Gastrocnemius medialis (tissue), 4 donors: ENCODE measurements at regions not wholly inside any gene's neighbourhood (a gene's known extent, or its start where the extent isn't known, plus 50 kb on each side); places are given as distances from the start of the nearest gene placed in this dataset.

Experiments
- CTCF ChIP-seq, 5 experiments: fragments of 450-650 bp in 3 of 5; fragments of 200-600 bp in 2 of 5; sonication (generic) in 2 of 5; IDR thresholded peaks in 4 of 5; conservative IDR thresholded peaks in 1 of 5; 1 replicate in 4 of 5; 2 replicates in 1 of 5; pipeline ENCODE4 v1.5.1; 2016 to 2019; ENCODE audit warnings: antibody characterized with exemption in 5 of 5, mild to moderate bottlenecking in 3 of 5, moderate library complexity in 3 of 5
- POLR2A ChIP-seq, 2 donors: fragments of 450-650 bp; IDR thresholded peaks; one replicate each; pipeline ENCODE4 v1.6.1; 2017; ENCODE audit warnings: antibody characterized with exemption in 2 of 2, mild to moderate bottlenecking in 2 of 2, moderate library complexity in 2 of 2

- TF ChIP-seq POLR2A (IDR thresholded peaks at IDR 0.05): no peak
- TF ChIP-seq CTCF (IDR thresholded peaks at IDR 0.05 in 4 of 5, conservative IDR thresholded peaks at IDR 0.05 in 1 of 5): no peak
These were observed 220.9 kb upstream of the LRFN5 start for GRCh38 chr14:41385797-41386196.
